ENCODE measurements at regions not wholly inside any gene's neighbourhood (a gene's known extent, or its start where the extent isn't known, plus 50 kb on each side); places are given as distances from the start of the nearest gene placed in this dataset.
"Not testable (repeated sequence)": the region's sequence is repeated elsewhere in the genome, so short reads cannot be mapped to it uniquely, and the experiment has no call there.

GRCh38 chr22:26964642-26965041 lies 307.3 kb downstream of the MIAT start:
- Histone ChIP-seq H3K4me3 (replicated peaks; ENCODE audit: low read depth, low read length) (no peak overlapping the region), H3K27me3 (replicated peaks; ENCODE audit: control insufficient read depth, insufficient read depth, low read length) (no peaks in the 10 kb centered on the region), H3K36me3 (ENCODE audit: control insufficient read depth, insufficient read depth, low read length) (no peaks in the 10 kb centered on the region)
- no peak for DNase-seq (ENCODE audit: extremely low read depth, insufficient read length)
- no peak for TF ChIP-seq CTCF (IDR thresholded peaks at IDR 0.05; ENCODE audit: insufficient read depth, low read length, poor library complexity, severe bottlenecking)

- DNase-seq (ENCODE audit: extremely low read depth, insufficient read length): no peak
- no peak overlapping the region for H3K4me3 ChIP-seq (replicated peaks; ENCODE audit: low read depth, low read length)
- TF ChIP-seq CTCF (IDR thresholded peaks at IDR 0.05; ENCODE audit: insufficient read depth, low read length, poor library complexity, severe bottlenecking): no peak
- no peaks in the 10 kb centered on the region for H3K27me3 ChIP-seq (replicated peaks; ENCODE audit: control insufficient read depth, insufficient read depth, low read length)
- no peaks in the 10 kb centered on the region for H3K36me3 ChIP-seq (ENCODE audit: control insufficient read depth, insufficient read depth, low read length)
These were observed 309.9 kb downstream of the MIAT start for GRCh38 chr22:26967282-26967681.

GRCh38 chr22:26968859-26969523 lies 311.6 kb downstream of the MIAT start:
- no peak for TF ChIP-seq CTCF (IDR thresholded peaks at IDR 0.05; ENCODE audit: insufficient read depth, low read length, poor library complexity, severe bottlenecking)
- no peaks in the 10 kb centered on the region for H3K36me3 ChIP-seq (ENCODE audit: control insufficient read depth, insufficient read depth, low read length)
- DNase-seq (ENCODE audit: extremely low read depth, insufficient read length): no peak
- no peak overlapping the region for H3K4me3 ChIP-seq (replicated peaks; ENCODE audit: low read depth, low read length)
- H3K27me3 ChIP-seq (replicated peaks; ENCODE audit: control insufficient read depth, insufficient read depth, low read length): no peaks in the 10 kb centered on the region

- TF ChIP-seq CTCF (IDR thresholded peaks at IDR 0.05; ENCODE audit: insufficient read depth, low read length, poor library complexity, severe bottlenecking): no peak
- DNase-seq (ENCODE audit: extremely low read depth, insufficient read length): no peak
- H3K27me3 ChIP-seq (replicated peaks; ENCODE audit: control insufficient read depth, insufficient read depth, low read length): no peaks in the 10 kb centered on the region
- H3K4me3 ChIP-seq (replicated peaks; ENCODE audit: low read depth, low read length): no peak overlapping the region
- no peaks in the 10 kb centered on the region for H3K36me3 ChIP-seq (ENCODE audit: control insufficient read depth, insufficient read depth, low read length)
These were observed 313.5 kb downstream of the MIAT start for GRCh38 chr22:26970809-26971394.

GRCh38 chr22:26972286-26972685 lies 314.9 kb downstream of the MIAT start:
- no peak for TF ChIP-seq CTCF (IDR thresholded peaks at IDR 0.05; ENCODE audit: insufficient read depth, low read length, poor library complexity, severe bottlenecking)
- H3K27me3 ChIP-seq (replicated peaks; ENCODE audit: control insufficient read depth, insufficient read depth, low read length): no peaks in the 10 kb centered on the region
- DNase-seq (ENCODE audit: extremely low read depth, insufficient read length): no peak
- H3K4me3 ChIP-seq (replicated peaks; ENCODE audit: low read depth, low read length): no peak overlapping the region
- no peaks in the 10 kb centered on the region for H3K36me3 ChIP-seq (ENCODE audit: control insufficient read depth, insufficient read depth, low read length)

- not testable (repeated sequence) for H3K36me3 ChIP-seq (ENCODE audit: control insufficient read depth, insufficient read depth, low read length); H3K4me3 ChIP-seq (replicated peaks; ENCODE audit: low read depth, low read length); DNase-seq (ENCODE audit: extremely low read depth, insufficient read length); H3K27me3 ChIP-seq (replicated peaks; ENCODE audit: control insufficient read depth, insufficient read depth, low read length)
These were observed 315.5 kb downstream of the MIAT start for GRCh38 chr22:26972915-26973314.

Measured in GM06990 (cell line).